HEK293 (cell line): ENCODE measurements at regions not wholly inside any gene's neighbourhood (a gene's known extent, or its start where the extent isn't known, plus 50 kb on each side); places are given as distances from the start of the nearest gene placed in this dataset.

ENCODE experiments used
- CTCF ChIA-PET: fragments of 350-600 bp; formaldehyde crosslinking; extraction: SDS; loops from one replicate; lab custom pipeline; 2021; ENCODE audit warnings: antibody characterized with exemption; lab: Yijun Ruan, JAX
- POLR2A ChIA-PET: fragments of 300-600 bp; formaldehyde crosslinking; extraction: SDS; loops from one replicate; lab custom pipeline; 2020; ENCODE audit warnings: antibody characterized with exemption, inconsistent platforms; lab: Yijun Ruan, JAX
- H3K27ac ChIP-seq: fragments of 200-500 bp; sonication (Bioruptor generic); 2 replicates; pipeline ENCODE4 v1.5.1; 2014; ENCODE audit warnings: low read depth, low read length, control low read depth, inconsistent platforms; ENCODE audit errors: extremely low read depth
- H3K36me3 ChIP-seq, 2 experiments: fragments of 200-500 bp in 1 of 2; sonication (Bioruptor generic) in 1 of 2; 1 replicate in 1 of 2; 2 replicates in 1 of 2; pipeline ENCODE4 v1.5.1; 2014 to 2017; ENCODE audit warnings: inconsistent platforms in 2 of 2, low read length in 2 of 2; ENCODE audit not compliant: control insufficient read depth in 2 of 2, insufficient read depth in 1 of 2
- H3K4me1 ChIP-seq: fragments of 200-500 bp; sonication (Bioruptor generic); 2 replicates; pipeline ENCODE4 v1.5.1; 2014; ENCODE audit warnings: mild to moderate bottlenecking, low read length, inconsistent platforms; ENCODE audit not compliant: control insufficient read depth, insufficient read depth
- H3K4me3 ChIP-seq: 2 replicates; pipeline ENCODE4 v1.5.1; 2011; ENCODE audit warnings: low read depth, mild to moderate bottlenecking, control low read depth, low read length, moderate library complexity
- H3K9me3 ChIP-seq: fragments of 200-500 bp; sonication (Bioruptor generic); 2 replicates; pipeline ENCODE4 v1.5.1; 2014; ENCODE audit warnings: low read depth, low read length, inconsistent platforms; ENCODE audit not compliant: control insufficient read depth, insufficient read depth
- ELK4 ChIP-seq: IDR thresholded peaks from 2 replicates; pipeline ENCODE4 v1.6.1; 2011; ENCODE audit warnings: mild to moderate bottlenecking, low read depth, low read length, borderline replicate concordance
- FEZF1 ChIP-seq: fragments of 450-650 bp; formaldehyde crosslinking; IDR thresholded peaks from 2 replicates; pipeline ENCODE4 v1.5.1; 2016; ENCODE audit warnings: missing biosample characterization, missing genetic modification characterization
- GFI1B ChIP-seq: fragments of 450-650 bp; formaldehyde crosslinking; IDR thresholded peaks from 2 replicates; pipeline ENCODE4 v1.5.1; 2016; ENCODE audit warnings: missing biosample characterization, missing genetic modification characterization
- GLI2 ChIP-seq: fragments of 450-650 bp; formaldehyde crosslinking; IDR thresholded peaks from 2 replicates; pipeline ENCODE4; 2017; ENCODE audit warnings: missing biosample characterization, missing genetic modification characterization, low read depth, borderline replicate concordance
- KLF16 ChIP-seq: fragments of 450-650 bp; formaldehyde crosslinking; IDR thresholded peaks from 2 replicates; pipeline ENCODE4 v1.5.1; 2017; ENCODE audit warnings: missing biosample characterization, missing genetic modification characterization
- MEIS1 ChIP-seq: sonication (generic); formaldehyde crosslinking; IDR thresholded peaks from 2 replicates; pipeline ENCODE4 v1.8.1; 2022; ENCODE audit warnings: missing genetic modification reagents, mild to moderate bottlenecking, borderline replicate concordance
- OSR2 ChIP-seq: fragments of 450-650 bp; formaldehyde crosslinking; IDR thresholded peaks from 2 replicates; pipeline ENCODE4 v1.5.1; 2016; ENCODE audit warnings: missing biosample characterization, missing genetic modification characterization
- SCRT1 ChIP-seq: fragments of 450-650 bp; formaldehyde crosslinking; IDR thresholded peaks from 2 replicates; pipeline ENCODE4 v1.5.1; 2016; ENCODE audit warnings: missing biosample characterization, missing genetic modification characterization, borderline replicate concordance
- TCF7L2 ChIP-seq: IDR thresholded peaks from 2 replicates; pipeline ENCODE4 v1.6.1; 2011; ENCODE audit warnings: low read depth, mild to moderate bottlenecking, inconsistent platforms, low read length, moderate library complexity, borderline replicate concordance
- YY1 ChIP-seq: fragments of 450-650 bp; formaldehyde crosslinking; IDR thresholded peaks from 2 replicates; pipeline ENCODE4 v1.5.1; 2018; ENCODE audit warnings: missing biosample characterization, missing genetic modification characterization
- ZBTB26 ChIP-seq: fragments of 450-650 bp; formaldehyde crosslinking; optimal IDR thresholded peaks from 2 replicates; pipeline ENCODE3; 2016; ENCODE audit warnings: missing biosample characterization, mild to moderate bottlenecking, missing genetic modification characterization
- ZFP41 ChIP-seq: fragments of 450-650 bp; formaldehyde crosslinking; IDR thresholded peaks from 2 replicates; pipeline ENCODE4 v1.5.1; 2016; ENCODE audit warnings: missing biosample characterization, missing genetic modification characterization, borderline replicate concordance
- ZNF112 ChIP-seq: fragments of 450-650 bp; formaldehyde crosslinking; IDR thresholded peaks from 2 replicates; pipeline ENCODE4 v1.5.0; 2017; ENCODE audit warnings: missing biosample characterization, missing genetic modification characterization
- ZNF114 ChIP-seq: fragments of 450-650 bp; formaldehyde crosslinking; IDR thresholded peaks from 2 replicates; pipeline ENCODE4 v1.5.0; 2017; ENCODE audit warnings: missing biosample characterization, missing genetic modification characterization
- ZNF146 ChIP-seq: fragments of 450-650 bp; formaldehyde crosslinking; IDR thresholded peaks from 2 replicates; pipeline ENCODE4 v1.5.1; 2016; ENCODE audit warnings: missing biosample characterization, missing genetic modification characterization
- ZNF157 ChIP-seq: fragments of 450-650 bp; formaldehyde crosslinking; IDR thresholded peaks from 2 replicates; pipeline ENCODE4 v1.5.1; 2016; ENCODE audit warnings: missing biosample characterization, missing genetic modification characterization
- ZNF169 ChIP-seq: fragments of 450-650 bp; formaldehyde crosslinking; IDR thresholded peaks from 2 replicates; pipeline ENCODE4 v1.5.1; 2016; ENCODE audit warnings: missing biosample characterization, missing genetic modification characterization
- ZNF211 ChIP-seq: fragments of 450-650 bp; formaldehyde crosslinking; IDR thresholded peaks from 2 replicates; pipeline ENCODE4 v1.5.1; 2016; ENCODE audit warnings: low read depth, missing biosample characterization, missing genetic modification characterization
- ZNF324 ChIP-seq: fragments of 450-650 bp; formaldehyde crosslinking; IDR thresholded peaks from 2 replicates; pipeline ENCODE4 v1.5.1; 2016; ENCODE audit warnings: missing biosample characterization, missing genetic modification characterization
- ZNF37A ChIP-seq: fragments of 450-650 bp; IDR thresholded peaks from 2 replicates; pipeline ENCODE4 v1.5.1; 2018; ENCODE audit warnings: missing biosample characterization, missing genetic modification characterization
- ZNF398 ChIP-seq: fragments of 450-650 bp; formaldehyde crosslinking; IDR thresholded peaks from 2 replicates; pipeline ENCODE4 v1.5.1; 2017; ENCODE audit warnings: missing biosample characterization, missing genetic modification characterization
- ZNF433 ChIP-seq: fragments of 450-650 bp; formaldehyde crosslinking; IDR thresholded peaks from 2 replicates; pipeline ENCODE4 v1.5.1; 2016; ENCODE audit warnings: missing biosample characterization, missing genetic modification characterization, low read depth
- ZNF48 ChIP-seq: fragments of 450-650 bp; formaldehyde crosslinking; IDR thresholded peaks from 2 replicates; pipeline ENCODE4 v1.5.1; 2016; ENCODE audit warnings: missing biosample characterization, missing genetic modification characterization
- ZNF510 ChIP-seq: fragments of 450-650 bp; formaldehyde crosslinking; IDR thresholded peaks from 2 replicates; pipeline ENCODE4 v1.5.1; 2018; ENCODE audit warnings: mild to moderate bottlenecking, missing genetic modification characterization, missing biosample characterization; ENCODE audit not compliant: insufficient replicate concordance
- ZNF600 ChIP-seq: fragments of 450-650 bp; formaldehyde crosslinking; IDR thresholded peaks from 2 replicates; pipeline ENCODE4 v1.5.1; 2016; ENCODE audit warnings: missing biosample characterization, missing genetic modification characterization
- ZNF610 ChIP-seq: fragments of 450-650 bp; formaldehyde crosslinking; IDR thresholded peaks from 2 replicates; pipeline ENCODE4 v1.5.1; 2016; ENCODE audit warnings: missing biosample characterization, missing genetic modification characterization, borderline replicate concordance
- ZNF621 ChIP-seq: fragments of 450-650 bp; formaldehyde crosslinking; IDR thresholded peaks from 2 replicates; pipeline ENCODE4 v1.5.1; 2017; ENCODE audit warnings: missing biosample characterization, missing genetic modification characterization
- ZNF624 ChIP-seq: fragments of 450-650 bp; formaldehyde crosslinking; IDR thresholded peaks from 2 replicates; pipeline ENCODE4 v1.5.1; 2017; ENCODE audit warnings: missing biosample characterization, missing genetic modification characterization
- ZNF645 ChIP-seq: fragments of 450-650 bp; formaldehyde crosslinking; IDR thresholded peaks from 2 replicates; pipeline ENCODE4; 2016; ENCODE audit warnings: missing biosample characterization, missing genetic modification characterization
- ZNF670 ChIP-seq: fragments of 450-650 bp; formaldehyde crosslinking; IDR thresholded peaks from 2 replicates; pipeline ENCODE4 v1.5.1; 2016; ENCODE audit warnings: missing biosample characterization, missing genetic modification characterization, low read depth
- ZNF704 ChIP-seq: fragments of 450-650 bp; formaldehyde crosslinking; IDR thresholded peaks from 2 replicates; pipeline ENCODE4 v1.5.1; 2016; ENCODE audit warnings: missing biosample characterization, missing genetic modification characterization
- ZNF76 ChIP-seq: fragments of 450-650 bp; formaldehyde crosslinking; IDR thresholded peaks from 2 replicates; pipeline ENCODE4; 2016; ENCODE audit warnings: low read depth, missing biosample characterization, missing genetic modification characterization, borderline replicate concordance
- ZNF830 ChIP-seq: fragments of 450-650 bp; IDR thresholded peaks from 2 replicates; pipeline ENCODE4 v1.5.0; 2018; ENCODE audit warnings: missing biosample characterization, missing genetic modification characterization, low read depth, mild to moderate bottlenecking, moderate library complexity

- Histone ChIP-seq H3K36me3 (no peaks in the 10 kb centered on the region), H3K9me3 (no peaks in the 10 kb centered on the region), H3K4me3 (no peak overlapping the region), H3K4me1 (no peaks in the 10 kb centered on the region), H3K27ac (no peak overlapping the region)
- TF ChIP-seq FEZF1 (tag by site-specific recombination): no peak
- no peak for TF ChIP-seq ZNF169 (tag by site-specific recombination)
- TF ChIP-seq ZNF510 (tag by site-specific recombination): no peak
- no peak for TF ChIP-seq ZNF610 (tag by site-specific recombination)
- no peak for TF ChIP-seq ZNF157 (tag by site-specific recombination)
- no peak for TF ChIP-seq ZNF621 (tag by site-specific recombination)
- no peak for TF ChIP-seq ZNF48 (tag by site-specific recombination)
- TF ChIP-seq ZNF76: no peak
- TF ChIP-seq GLI2: no peak
- TF ChIP-seq ZNF704: no peak
- no peak for TF ChIP-seq KLF16
- no peak for TF ChIP-seq ZNF600
- TF ChIP-seq ELK4: no peak
- no peak for TF ChIP-seq MEIS1
- TF ChIP-seq YY1 (tag by site-specific recombination): no peak
- no peak for TF ChIP-seq ZNF670
- TF ChIP-seq ZNF624 (tag by site-specific recombination): no peak
- TF ChIP-seq OSR2: no peak
- no peak for TF ChIP-seq ZNF211 (tag by site-specific recombination)
- POLR2A ChIA-PET: no interaction called here
- CTCF ChIA-PET: no interaction called here
Measured at GRCh38 chr6:140744659-140745320, 1370.3 kb upstream of the CITED2 start.

GRCh38 chr6:140736231-140736630 is 1361.8 kb upstream of the CITED2 start:
- no peaks in the 10 kb centered on the region for H3K4me1 ChIP-seq
- no peak overlapping the region for H3K4me3 ChIP-seq
- H3K9me3 ChIP-seq: no peaks in the 10 kb centered on the region
- POLR2A ChIA-PET: no interaction called here
- CTCF ChIA-PET: no interaction called here
- no peak overlapping the region for H3K27ac ChIP-seq
- H3K36me3 ChIP-seq: no peaks in the 10 kb centered on the region
- no peak for TF ChIP-seq ZNF324 (tag by site-specific recombination)
- no peak for TF ChIP-seq ZNF433 (tag by site-specific recombination)
- TF ChIP-seq GFI1B (tag by site-specific recombination): no peak
- no peak for TF ChIP-seq SCRT1 (tag by site-specific recombination)
- no peak for TF ChIP-seq ZFP41 (tag by site-specific recombination)
- TF ChIP-seq ZNF146: no peak
- no peak for TF ChIP-seq ZNF48 (tag by site-specific recombination)
- TF ChIP-seq ZNF114 (tag by site-specific recombination): no peak
- no peak for TF ChIP-seq TCF7L2
- TF ChIP-seq ZNF830: no peak
- TF ChIP-seq ZNF112 (tag by site-specific recombination): no peak
- no peak for TF ChIP-seq ZNF37A
- no peak for TF ChIP-seq ZBTB26 (tag by site-specific recombination)
- TF ChIP-seq ZNF645 (tag by site-specific recombination): no peak
- TF ChIP-seq ZNF398: no peak
